H1 (cell line): ENCODE measurements at regions not wholly inside any gene's neighbourhood (a gene's known extent, or its start where the extent isn't known, plus 50 kb on each side); places are given as distances from the start of the nearest gene placed in this dataset.

Experiments
- ATF3 ChIP-seq: IDR thresholded peaks from 2 replicates; pipeline ENCODE4 v1.6.1; 2011; ENCODE audit warnings: low read depth, mild to moderate bottlenecking, low read length; ENCODE audit not compliant: insufficient read depth
- BCL11A ChIP-seq, 2 experiments: IDR thresholded peaks; one replicate each; pipeline ENCODE4 v1.6.1; 2011; ENCODE audit warnings: low read depth in 2 of 2, low read length in 2 of 2, mild to moderate bottlenecking in 2 of 2
- KDM1A ChIP-seq: fragments of 200-600, 300-600 bp; sonication (generic); IDR thresholded peaks from 2 replicates; pipeline ENCODE4 v1.7.1; 2016; ENCODE audit warnings: mild to moderate bottlenecking, low read length, borderline replicate concordance
- TBP ChIP-seq: IDR thresholded peaks from 2 replicates; pipeline ENCODE4 v1.6.1; 2011; ENCODE audit warnings: low read depth, low read length, improper control_type of control experiment

- TF ChIP-seq ATF3 (no peak), KDM1A (no peak), BCL11A (IDR thresholded peaks at IDR 0.05; ENCODE audit: low read depth in 2 of 2, low read length in 2 of 2) (no peak), TBP (no peak)
Measured at GRCh38 chr4:138389976-138390685, 148.0 kb upstream of the SLC7A11 start (continued).
